Hematopoietic multipotent progenitor cell treated with erythropoietin and hydrocortisone succinate and interleukin-3 and kit ligand, for 17 days (in vitro differentiated cells): ENCODE measurements at regions not wholly inside any gene's neighbourhood (a gene's known extent, or its start where the extent isn't known, plus 50 kb on each side); places are given as distances from the start of the nearest gene placed in this dataset.

Experiments
- DNase-seq: peaks from one replicate; pipeline ENCODE4 v3.0.0-alpha.2; 2015; ENCODE audit warnings: low spot score

- DNase-seq, result no peak
Measured at GRCh38 chr2:41933585-41934320, 114.1 kb upstream of the PKDCC start.

GRCh38 chr2:41934329-41934958, 113.4 kb upstream of the PKDCC start:
- no peak for DNase-seq

- DNase-seq, result no peak
Measured at GRCh38 chr2:41935002-41935401, 112.8 kb upstream of the PKDCC start.

- no peak for DNase-seq
Measured at GRCh38 chr2:41935825-41936224, 112.0 kb upstream of the PKDCC start.

GRCh38 chr2:41936771-41937463, 110.9 kb upstream of the PKDCC start:
- no peak for DNase-seq

GRCh38 chr2:41937464-41937906, 110.3 kb upstream of the PKDCC start:
- no peak for DNase-seq

GRCh38 chr2:41937921-41938708, 109.7 kb upstream of the PKDCC start:
- no peak for DNase-seq

- no peak for DNase-seq
Measured at GRCh38 chr2:41940060-41940744, 107.6 kb upstream of the PKDCC start.

GRCh38 chr2:41940745-41941063, 107.1 kb upstream of the PKDCC start:
- DNase-seq, result no peak

GRCh38 chr2:41941831-41942230, 106.0 kb upstream of the PKDCC start:
- no peak for DNase-seq

- DNase-seq, result no peak
Measured at GRCh38 chr2:41942278-41942677, 105.5 kb upstream of the PKDCC start.

- DNase-seq, result no peak
Measured at GRCh38 chr2:41943159-41943558, 104.7 kb upstream of the PKDCC start.

GRCh38 chr2:41944220-41944880, 103.5 kb upstream of the PKDCC start:
- DNase-seq, result no peak

GRCh38 chr2:41947701-41948396, 100.0 kb upstream of the PKDCC start:
- no peak for DNase-seq

GRCh38 chr2:41948397-41948763, 99.4 kb upstream of the PKDCC start:
- DNase-seq, result no peak

GRCh38 chr2:41949091-41949882, 98.5 kb upstream of the PKDCC start:
- DNase-seq, result no peak

GRCh38 chr2:41949883-41950665, 97.7 kb upstream of the PKDCC start:
- DNase-seq, result no peak

GRCh38 chr2:41950666-41950960, 97.2 kb upstream of the PKDCC start:
- no peak for DNase-seq
